ENCODE measurements at regions not wholly inside any gene's neighbourhood (a gene's known extent, or its start where the extent isn't known, plus 50 kb on each side); places are given as distances from the start of the nearest gene placed in this dataset.

GRCh38 chr20:11193241-11193640 is 519.4 kb upstream of the JAG1 start:
- Histone ChIP-seq H2BK12ac (ENCODE audit: low read length in 2 of 2) (no peak overlapping the region), H3K18ac (ENCODE audit: low read depth in 1 of 2, low read length in 2 of 2) (no peak overlapping the region), H3K4me1 (ENCODE audit: control insufficient read depth, insufficient read depth, low read depth, low read length) (peaks cover 6% of the 10 kb centered on the region), H2BK15ac (ENCODE audit: low read depth, poor library complexity, severe bottlenecking) (no peak overlapping the region), H3K23ac (ENCODE audit: low read length in 2 of 2) (no peak overlapping the region), H3K36me3 (ENCODE audit: control insufficient read depth in 1 of 2, insufficient read depth in 2 of 2, low read depth in 1 of 2, low read length in 2 of 2) (no peaks in the 10 kb centered on the region), H4K8ac (ENCODE audit: low read length) (no peak overlapping the region), H4K91ac (ENCODE audit: low read length) (no peak overlapping the region), H3K27ac (ENCODE audit: low read length, poor library complexity, severe bottlenecking) (no peak overlapping the region), H3K4me2 (ENCODE audit: low read length, poor library complexity, severe bottlenecking) (no peak overlapping the region), H2BK120ac (ENCODE audit: low read depth, low read length) (no peak overlapping the region), H3K9me3 (ENCODE audit: control insufficient read depth, low read length) (no peaks in the 10 kb centered on the region), H2BK5ac (ENCODE audit: low read depth, low read length, poor library complexity, severe bottlenecking) (no peak overlapping the region), H3K4me3 (ENCODE audit: insufficient read depth in 1 of 2, low read depth in 1 of 2, low read length in 2 of 2) (no peak overlapping the region), H3K4ac (ENCODE audit: low read depth in 1 of 2, low read length in 2 of 2) (no peak overlapping the region), H2AK5ac (ENCODE audit: low read length, severe bottlenecking) (no peak overlapping the region), H2AFZ (ENCODE audit: low read depth, low read length) (no peak overlapping the region), H3K27me3 (ENCODE audit: control insufficient read depth in 1 of 2, insufficient read depth in 1 of 2, low read length in 2 of 2) (no peaks in the 10 kb centered on the region), H3K14ac (ENCODE audit: low read length in 2 of 2) (no peak overlapping the region), H3K79me1 (replicated peaks; ENCODE audit: low read length, poor library complexity, severe bottlenecking) (no peaks in the 10 kb centered on the region), H3K9ac (ENCODE audit: low read length) (no peak overlapping the region)
- DNase-seq, result peak; percentile 8

DNA sequence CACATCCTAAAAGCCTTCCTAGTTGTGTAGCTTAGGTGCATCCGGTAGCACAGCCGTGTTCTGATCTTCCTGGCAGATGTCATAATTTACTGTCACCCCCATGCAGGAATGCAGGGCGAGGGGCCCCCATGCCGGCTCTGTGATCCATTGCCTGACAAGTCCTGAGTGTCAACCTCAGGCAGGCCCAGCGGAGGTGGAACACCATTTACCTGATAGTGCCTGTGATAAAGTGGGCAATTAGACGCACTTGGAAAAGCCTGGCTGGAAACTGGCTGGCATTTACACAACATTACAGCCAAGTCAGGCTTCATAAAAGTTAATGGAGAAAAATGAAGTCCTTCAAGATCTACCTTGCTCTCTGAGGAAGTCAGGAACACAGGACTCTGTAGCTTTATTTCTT is 521.4 kb upstream of the JAG1 start:
- no peaks in the 10 kb centered on the region for H3K36me3 ChIP-seq (ENCODE audit: control insufficient read depth in 1 of 2, insufficient read depth in 2 of 2, low read depth in 1 of 2, low read length in 2 of 2)
- no peak overlapping the region for H4K91ac ChIP-seq (ENCODE audit: low read length)
- H3K4me2 ChIP-seq (ENCODE audit: low read length, poor library complexity, severe bottlenecking), result no peak overlapping the region
- H3K4me1 ChIP-seq (ENCODE audit: control insufficient read depth, insufficient read depth, low read depth, low read length), result peaks cover 6% of the 10 kb centered on the region
- peak overlapping the region; percentile 41 for H2AK5ac ChIP-seq (ENCODE audit: low read length, severe bottlenecking)
- no peak for DNase-seq
- H4K8ac ChIP-seq (ENCODE audit: low read length), result peak overlapping the region; percentile 49
- no peak overlapping the region for H2BK15ac ChIP-seq (ENCODE audit: low read depth, poor library complexity, severe bottlenecking)
- 21% methylated on average over 6 of the region's 6 CpGs for WGBS
- peak overlapping the region; percentile 89 for H3K27ac ChIP-seq (ENCODE audit: low read length, poor library complexity, severe bottlenecking)
- H2BK120ac ChIP-seq (ENCODE audit: low read depth, low read length), result peak overlapping the region; percentile 44
- H2AFZ ChIP-seq (ENCODE audit: low read depth, low read length), result no peak overlapping the region
- no peaks in the 10 kb centered on the region for H3K9me3 ChIP-seq (ENCODE audit: control insufficient read depth, low read length)
- peak overlapping the region in 1 of 2 experiments; percentile 56 for H3K4ac ChIP-seq (ENCODE audit: low read depth in 1 of 2, low read length in 2 of 2)
- peak overlapping the region; percentile 28 to 49 for H3K18ac ChIP-seq (ENCODE audit: low read depth in 1 of 2, low read length in 2 of 2)
- no peak overlapping the region for H3K9ac ChIP-seq (ENCODE audit: low read length)
- H2BK5ac ChIP-seq (ENCODE audit: low read depth, low read length, poor library complexity, severe bottlenecking), result no peak overlapping the region
- H3K23ac ChIP-seq (ENCODE audit: low read length in 2 of 2), result no peak overlapping the region
- no peak overlapping the region for H3K14ac ChIP-seq (ENCODE audit: low read length in 2 of 2)
- no peaks in the 10 kb centered on the region for H3K79me1 ChIP-seq (replicated peaks; ENCODE audit: low read length, poor library complexity, severe bottlenecking)
- no peaks in the 10 kb centered on the region for H3K27me3 ChIP-seq (ENCODE audit: control insufficient read depth in 1 of 2, insufficient read depth in 1 of 2, low read length in 2 of 2)
- H2BK12ac ChIP-seq (ENCODE audit: low read length in 2 of 2), result peak overlapping the region in 1 of 2 experiments; percentile 63
- H3K4me3 ChIP-seq (ENCODE audit: insufficient read depth in 1 of 2, low read depth in 1 of 2, low read length in 2 of 2), result no peak overlapping the region

DNA sequence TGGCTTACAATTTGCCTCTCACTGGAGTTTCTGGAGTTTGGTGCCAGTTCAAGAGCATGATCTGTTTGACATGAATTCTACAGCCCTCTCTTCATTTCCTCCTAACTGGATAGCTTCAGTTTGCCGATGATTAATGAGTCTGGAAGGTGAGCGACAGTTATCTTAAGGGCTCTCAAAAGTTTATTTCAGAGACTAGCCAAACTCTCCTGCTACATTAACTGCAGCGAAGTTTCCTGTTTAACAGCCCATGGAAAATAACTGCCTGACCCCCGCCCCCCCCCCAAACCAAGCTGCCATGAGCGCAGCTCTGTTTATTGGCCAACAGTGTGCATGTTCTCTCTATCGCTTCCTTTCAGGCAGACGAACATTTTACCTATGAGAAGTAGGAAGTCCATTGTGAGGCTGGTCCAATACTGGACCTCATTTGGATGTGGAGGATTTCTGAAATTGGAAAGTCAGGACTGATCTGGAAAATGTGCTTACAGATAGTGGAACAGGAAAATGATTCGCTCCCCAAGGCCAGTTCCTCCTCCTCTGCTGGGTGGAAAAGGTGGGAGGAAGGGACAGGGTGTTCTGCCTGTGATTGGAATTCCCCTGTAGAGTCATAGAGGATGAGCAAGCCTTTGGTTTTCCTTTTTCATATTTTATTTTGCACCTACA is 522.2 kb upstream of the JAG1 start:
- H2AK5ac ChIP-seq (ENCODE audit: low read length, severe bottlenecking), result no peak overlapping the region
- no peak overlapping the region for H3K4ac ChIP-seq (ENCODE audit: low read depth in 1 of 2, low read length in 2 of 2)
- H2BK5ac ChIP-seq (ENCODE audit: low read depth, low read length, poor library complexity, severe bottlenecking), result no peak overlapping the region
- H3K4me3 ChIP-seq (ENCODE audit: insufficient read depth in 1 of 2, low read depth in 1 of 2, low read length in 2 of 2), result no peak overlapping the region
- H3K27ac ChIP-seq (ENCODE audit: low read length, poor library complexity, severe bottlenecking), result peak overlapping the region; percentile 89
- H3K9me3 ChIP-seq (ENCODE audit: control insufficient read depth, low read length), result no peaks in the 10 kb centered on the region
- H3K23ac ChIP-seq (ENCODE audit: low read length in 2 of 2), result no peak overlapping the region
- peak overlapping the region; percentile 15 to 49 for H2BK12ac ChIP-seq (ENCODE audit: low read length in 2 of 2)
- H3K27me3 ChIP-seq (ENCODE audit: control insufficient read depth in 1 of 2, insufficient read depth in 1 of 2, low read length in 2 of 2), result no peaks in the 10 kb centered on the region
- DNase-seq, result peak; percentile 47
- H4K8ac ChIP-seq (ENCODE audit: low read length), result peak overlapping the region; percentile 7
- H3K18ac ChIP-seq (ENCODE audit: low read depth in 1 of 2, low read length in 2 of 2), result peak overlapping the region in 1 of 2 experiments; percentile 59
- H4K91ac ChIP-seq (ENCODE audit: low read length), result no peak overlapping the region
- peaks cover 6% of the 10 kb centered on the region for H3K4me1 ChIP-seq (ENCODE audit: control insufficient read depth, insufficient read depth, low read depth, low read length)
- no peak overlapping the region for H3K9ac ChIP-seq (ENCODE audit: low read length)
- H2AFZ ChIP-seq (ENCODE audit: low read depth, low read length), result no peak overlapping the region
- no peaks in the 10 kb centered on the region for H3K79me1 ChIP-seq (replicated peaks; ENCODE audit: low read length, poor library complexity, severe bottlenecking)
- H2BK120ac ChIP-seq (ENCODE audit: low read depth, low read length), result no peak overlapping the region
- WGBS, result 19% methylated on average over 6 of the region's 8 CpGs
- no peak overlapping the region for H3K14ac ChIP-seq (ENCODE audit: low read length in 2 of 2)
- no peak overlapping the region for H2BK15ac ChIP-seq (ENCODE audit: low read depth, poor library complexity, severe bottlenecking)
- H3K4me2 ChIP-seq (ENCODE audit: low read length, poor library complexity, severe bottlenecking), result no peak overlapping the region
- no peaks in the 10 kb centered on the region for H3K36me3 ChIP-seq (ENCODE audit: control insufficient read depth in 1 of 2, insufficient read depth in 2 of 2, low read depth in 1 of 2, low read length in 2 of 2)

DNA sequence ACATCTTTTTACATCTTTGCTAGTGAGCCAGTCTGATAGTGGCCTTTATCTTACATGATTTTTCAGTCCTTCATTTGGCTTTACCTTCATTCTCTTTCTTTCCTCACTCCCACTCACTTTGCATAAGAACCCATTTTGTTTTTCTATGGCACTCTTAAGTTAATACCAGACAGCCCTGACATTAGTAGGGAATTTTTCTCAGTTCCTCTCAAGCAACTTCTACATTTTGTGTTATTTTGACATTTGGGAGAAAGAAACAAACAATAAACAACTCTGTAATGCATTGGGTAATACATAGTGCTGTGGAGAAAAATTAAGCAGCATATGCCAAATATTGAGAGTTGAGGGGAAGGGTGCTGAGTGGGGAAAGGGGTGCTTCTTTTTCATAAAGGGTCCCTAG is 524.1 kb upstream of the JAG1 start:
- H4K8ac ChIP-seq (ENCODE audit: low read length), result no peak overlapping the region
- DNase-seq, result no peak
- H3K23ac ChIP-seq (ENCODE audit: low read length in 2 of 2), result no peak overlapping the region
- H3K9me3 ChIP-seq (ENCODE audit: control insufficient read depth, low read length), result no peaks in the 10 kb centered on the region
- no peak overlapping the region for H2BK120ac ChIP-seq (ENCODE audit: low read depth, low read length)
- no peak overlapping the region for H2AFZ ChIP-seq (ENCODE audit: low read depth, low read length)
- no peak overlapping the region for H3K4me3 ChIP-seq (ENCODE audit: insufficient read depth in 1 of 2, low read depth in 1 of 2, low read length in 2 of 2)
- H3K79me1 ChIP-seq (replicated peaks; ENCODE audit: low read length, poor library complexity, severe bottlenecking), result no peaks in the 10 kb centered on the region
- no peak overlapping the region for H2BK5ac ChIP-seq (ENCODE audit: low read depth, low read length, poor library complexity, severe bottlenecking)
- no peak overlapping the region for H3K14ac ChIP-seq (ENCODE audit: low read length in 2 of 2)
- peaks cover 6% of the 10 kb centered on the region for H3K4me1 ChIP-seq (ENCODE audit: control insufficient read depth, insufficient read depth, low read depth, low read length)
- H2AK5ac ChIP-seq (ENCODE audit: low read length, severe bottlenecking), result no peak overlapping the region
- no peak overlapping the region for H3K4ac ChIP-seq (ENCODE audit: low read depth in 1 of 2, low read length in 2 of 2)
- no peak overlapping the region for H3K4me2 ChIP-seq (ENCODE audit: low read length, poor library complexity, severe bottlenecking)
- no peaks in the 10 kb centered on the region for H3K36me3 ChIP-seq (ENCODE audit: control insufficient read depth in 1 of 2, insufficient read depth in 2 of 2, low read depth in 1 of 2, low read length in 2 of 2)
- no peak overlapping the region for H2BK12ac ChIP-seq (ENCODE audit: low read length in 2 of 2)
- no peak overlapping the region for H3K18ac ChIP-seq (ENCODE audit: low read depth in 1 of 2, low read length in 2 of 2)
- no peak overlapping the region for H4K91ac ChIP-seq (ENCODE audit: low read length)
- H3K27me3 ChIP-seq (ENCODE audit: control insufficient read depth in 1 of 2, insufficient read depth in 1 of 2, low read length in 2 of 2), result no peaks in the 10 kb centered on the region
- H3K9ac ChIP-seq (ENCODE audit: low read length), result no peak overlapping the region
- H3K27ac ChIP-seq (ENCODE audit: low read length, poor library complexity, severe bottlenecking), result no peak overlapping the region
- no peak overlapping the region for H2BK15ac ChIP-seq (ENCODE audit: low read depth, poor library complexity, severe bottlenecking)

All from mesenchymal stem cell (in vitro differentiated cells and primary cell).